Progenitor cell of endocrine pancreas (in vitro differentiated cells): ENCODE measurements at regions not wholly inside any gene's neighbourhood (a gene's known extent, or its start where the extent isn't known, plus 50 kb on each side); places are given as distances from the start of the nearest gene placed in this dataset.

Source experiments
- DNase-seq: peaks from one replicate; pipeline ENCODE4 v3.0.0; 2021; ENCODE audit warnings: low spot score; ENCODE audit not compliant: unreplicated experiment
- H3K27ac Mint-ChIP-seq: 2 replicates; pipeline ENCODE4 v1.8.0; 2021; ENCODE audit warnings: mild to moderate bottlenecking, moderate library complexity, mixed read lengths
- H3K27me3 Mint-ChIP-seq: 2 replicates; pipeline ENCODE4 v1.8.0; 2021; ENCODE audit warnings: mixed read lengths
- H3K36me3 Mint-ChIP-seq: 2 replicates; pipeline ENCODE4 v1.8.0; 2022; ENCODE audit warnings: mixed read lengths; ENCODE audit not compliant: insufficient read depth
- H3K4me1 Mint-ChIP-seq: 2 replicates; pipeline ENCODE4 v1.8.0; 2021; ENCODE audit warnings: low read depth, mixed read lengths
- H3K4me3 Mint-ChIP-seq: 2 replicates; pipeline ENCODE4 v1.8.0; 2021; ENCODE audit warnings: low read depth, mild to moderate bottlenecking, moderate library complexity, mixed read lengths
- H3K9me3 Mint-ChIP-seq: 2 replicates; pipeline ENCODE4 v1.8.0; 2021; ENCODE audit warnings: low read depth, mixed read lengths
- CTCF ChIP-seq: fragments of 200-600 bp; sonication (generic); IDR thresholded peaks from one replicate; pipeline ENCODE4 v1.5.0; 2021; ENCODE audit warnings: antibody characterized with exemption, mild to moderate bottlenecking; ENCODE audit not compliant: unreplicated experiment

- H3K27ac Mint-ChIP-seq: no peak overlapping the region
- no peak overlapping the region for H3K4me3 Mint-ChIP-seq
- no peaks in the 10 kb centered on the region for H3K36me3 Mint-ChIP-seq
- no peak for DNase-seq
- TF ChIP-seq CTCF: no peak
- no peaks in the 10 kb centered on the region for H3K27me3 Mint-ChIP-seq
- H3K4me1 Mint-ChIP-seq: no peaks in the 10 kb centered on the region
- no peaks in the 10 kb centered on the region for H3K9me3 Mint-ChIP-seq
Observed at GRCh38 chr14:51189600-51190376, 50.3 kb upstream of the TMX1 start.
